A549 (cell line): ENCODE measurements at regions not wholly inside any gene's neighbourhood (a gene's known extent, or its start where the extent isn't known, plus 50 kb on each side); places are given as distances from the start of the nearest gene placed in this dataset.

ENCODE experiments used
- BHLHE40 ChIP-seq: IDR thresholded peaks from 2 replicates; pipeline ENCODE4 v1.6.1; 2012; ENCODE audit warnings: low read depth, low read length, inconsistent platforms
- CEBPB ChIP-seq, 2 experiments: fragments of >200 bp in 1 of 2; sonication (Bioruptor Twin) in 1 of 2; formaldehyde crosslinking in 1 of 2; IDR thresholded peaks; 2 replicates each; pipeline ENCODE4 v1.6.1; 2012 to 2016
- CHD2 ChIP-seq: fragments of 150-350 bp; IDR thresholded peaks from 2 replicates; pipeline ENCODE4 v1.6.1; 2014; ENCODE audit warnings: low read length; ENCODE audit not compliant: partially characterized antibody
- CHD4 ChIP-seq: fragments of 200-600 bp; sonication (generic); IDR thresholded peaks from 2 replicates; pipeline ENCODE4 v1.6.1; 2016; ENCODE audit warnings: antibody characterized with exemption, mild to moderate bottlenecking, borderline replicate concordance
- E2F6 ChIP-seq: IDR thresholded peaks from 2 replicates; pipeline ENCODE4 v1.6.1; 2012; ENCODE audit warnings: low read depth, borderline replicate concordance
- HES2 ChIP-seq: fragments of >200 bp; sonication (Bioruptor Twin); formaldehyde crosslinking; IDR thresholded peaks from 2 replicates; pipeline ENCODE4 v1.6.1; 2016
- JUNB ChIP-seq: fragments of >200 bp; sonication (Bioruptor Twin); formaldehyde crosslinking; IDR thresholded peaks from 2 replicates; pipeline ENCODE4 v1.6.1; 2016
- POLR2A ChIP-seq: IDR thresholded peaks from 2 replicates; pipeline ENCODE4 v1.6.1; 2012; ENCODE audit warnings: mild to moderate bottlenecking, low read length
- RAD21 ChIP-seq, 2 experiments: fragments of >200 bp in 1 of 2; sonication (Bioruptor Twin) in 1 of 2; formaldehyde crosslinking in 1 of 2; IDR thresholded peaks in 1 of 2; conservative IDR thresholded peaks in 1 of 2; 2 replicates in 1 of 2; 3 replicates in 1 of 2; pipeline ENCODE4 v1.6.1; 2012 to 2018; ENCODE audit warnings: inconsistent platforms in 1 of 2
- RCOR1 ChIP-seq: fragments of 150-350 bp; IDR thresholded peaks from 2 replicates; pipeline ENCODE4 v1.6.1; 2014; ENCODE audit warnings: antibody characterized with exemption, low read length, low read depth
- SMC3 ChIP-seq: fragments of >200 bp; sonication (Bioruptor Twin); formaldehyde crosslinking; IDR thresholded peaks from 3 replicates; pipeline ENCODE4 v1.6.1; 2018; ENCODE audit warnings: inconsistent platforms
- SREBF2 ChIP-seq: fragments of 450-650 bp; IDR thresholded peaks from 2 replicates; pipeline ENCODE4 v1.6.1; 2014; ENCODE audit warnings: mild to moderate bottlenecking, moderate library complexity
- TF ChIP-seq, protein P1 (sequence below): fragments of >200 bp; sonication (Bioruptor Twin); formaldehyde crosslinking; IDR thresholded peaks from 3 replicates; pipeline ENCODE4 v1.5.1; 2016

GRCh38 chr4:124092541-124092984, 620.0 kb downstream of the ANKRD50 start:
- no peak for TF ChIP-seq CEBPB (IDR thresholded peaks at IDR 0.05)
- TF ChIP-seq SREBF2 = no peak
- TF ChIP-seq, protein P1, sequence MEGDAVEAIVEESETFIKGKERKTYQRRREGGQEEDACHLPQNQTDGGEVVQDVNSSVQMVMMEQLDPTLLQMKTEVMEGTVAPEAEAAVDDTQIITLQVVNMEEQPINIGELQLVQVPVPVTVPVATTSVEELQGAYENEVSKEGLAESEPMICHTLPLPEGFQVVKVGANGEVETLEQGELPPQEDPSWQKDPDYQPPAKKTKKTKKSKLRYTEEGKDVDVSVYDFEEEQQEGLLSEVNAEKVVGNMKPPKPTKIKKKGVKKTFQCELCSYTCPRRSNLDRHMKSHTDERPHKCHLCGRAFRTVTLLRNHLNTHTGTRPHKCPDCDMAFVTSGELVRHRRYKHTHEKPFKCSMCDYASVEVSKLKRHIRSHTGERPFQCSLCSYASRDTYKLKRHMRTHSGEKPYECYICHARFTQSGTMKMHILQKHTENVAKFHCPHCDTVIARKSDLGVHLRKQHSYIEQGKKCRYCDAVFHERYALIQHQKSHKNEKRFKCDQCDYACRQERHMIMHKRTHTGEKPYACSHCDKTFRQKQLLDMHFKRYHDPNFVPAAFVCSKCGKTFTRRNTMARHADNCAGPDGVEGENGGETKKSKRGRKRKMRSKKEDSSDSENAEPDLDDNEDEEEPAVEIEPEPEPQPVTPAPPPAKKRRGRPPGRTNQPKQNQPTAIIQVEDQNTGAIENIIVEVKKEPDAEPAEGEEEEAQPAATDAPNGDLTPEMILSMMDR = no peak
- no peak for TF ChIP-seq CHD4
- TF ChIP-seq POLR2A = no peak
- no peak for TF ChIP-seq HES2
- TF ChIP-seq E2F6 = no peak
- no peak for TF ChIP-seq CHD2
- TF ChIP-seq RAD21 (conservative IDR thresholded peaks at IDR 0.05 in 1 of 2, IDR thresholded peaks at IDR 0.05 in 1 of 2) = no peak
- no peak for TF ChIP-seq SMC3
- no peak for TF ChIP-seq BHLHE40
- no peak for TF ChIP-seq JUNB
- TF ChIP-seq RCOR1 = no peak
